PC-9 (cell line): ENCODE measurements at regions not wholly inside any gene's neighbourhood (a gene's known extent, or its start where the extent isn't known, plus 50 kb on each side); places are given as distances from the start of the nearest gene placed in this dataset.

Experiments used
- BruUV-seq: library from RNA; stranded (reverse); fragments of 400-500 nt; replicated peaks from 2 replicates; lab custom pipeline; 2021; lab: Mats Ljungman, UMichigan
- CTCF ChIA-PET: fragments of 300-600 bp; sonication (Branson Sonifier 250); formaldehyde crosslinking; loops from one replicate; lab custom pipeline; 2022; ENCODE audit warnings: antibody characterized with exemption; lab: Charles Lee
- POLR2A ChIA-PET: fragments of 300-600 bp; sonication (Branson Sonifier 250); formaldehyde crosslinking; loops from one replicate; lab custom pipeline; 2022; ENCODE audit warnings: antibody characterized with exemption; ENCODE audit not compliant: unreplicated experiment; lab: Charles Lee
- DNase-seq, 2 experiments: peaks; one replicate each; pipeline versions ENCODE4 v3.0.0 to v3.0.0-alpha.2; 2015 to 2022; ENCODE audit warnings: mixed read lengths in 1 of 2
- H2AFZ ChIP-seq: fragments of 200-600 bp; sonication (generic); 2 replicates; pipeline ENCODE4 v1.8.1; 2017; ENCODE audit warnings: antibody characterized with exemption
- H3F3A ChIP-seq: fragments of 200-600 bp; sonication (generic); 2 replicates; pipeline ENCODE4 v1.8.1; 2017; ENCODE audit warnings: antibody characterized with exemption, mild to moderate bottlenecking, low read depth; ENCODE audit not compliant: insufficient read depth
- H3K27ac ChIP-seq: fragments of 200-600 bp; sonication (generic); 2 replicates; pipeline ENCODE4 v1.6.1; 2016; ENCODE audit warnings: mixed run types
- H3K27me3 ChIP-seq: fragments of 200-600 bp; sonication (generic); 2 replicates; pipeline ENCODE4 v1.6.1; 2016; ENCODE audit warnings: low read depth, mixed run types; ENCODE audit not compliant: insufficient read depth
- H3K36me3 ChIP-seq: fragments of 200-600 bp; sonication (generic); 2 replicates; pipeline ENCODE4 v1.6.1; 2016; ENCODE audit warnings: low read depth, mixed run types
- H3K4me1 ChIP-seq: fragments of 200-600 bp; sonication (generic); replicated peaks from 2 replicates; pipeline ENCODE4 v1.6.1; 2016; ENCODE audit warnings: mixed run types; ENCODE audit not compliant: insufficient read depth
- H3K4me2 ChIP-seq: fragments of 200-600 bp; sonication (generic); 2 replicates; pipeline ENCODE4 v1.6.1; 2017; ENCODE audit warnings: mixed run types
- H3K4me3 ChIP-seq: fragments of 200-600 bp; sonication (generic); 2 replicates; pipeline ENCODE4 v1.6.1; 2016; ENCODE audit warnings: mixed run types
- H3K79me2 ChIP-seq: fragments of 200-600 bp; sonication (generic); 2 replicates; pipeline ENCODE4 v1.6.1; 2017; ENCODE audit warnings: low read depth, mixed run types
- H3K9me2 ChIP-seq: fragments of 200-600 bp; sonication (generic); 2 replicates; pipeline ENCODE4 v1.8.1; 2017; ENCODE audit warnings: mild to moderate bottlenecking; ENCODE audit not compliant: insufficient read depth
- H3K9me3 ChIP-seq: fragments of 200-600 bp; sonication (generic); 2 replicates; pipeline ENCODE4 v1.8.1; 2016; ENCODE audit warnings: low read depth; ENCODE audit not compliant: insufficient read depth
- H4K20me1 ChIP-seq: fragments of 200-600 bp; sonication (generic); 2 replicates; pipeline ENCODE4 v1.8.1; 2017; ENCODE audit not compliant: insufficient read depth
- CTCF ChIP-seq: fragments of 200-600 bp; sonication (generic); conservative IDR thresholded peaks from 2 replicates; pipeline ENCODE4 v1.6.1; 2017; ENCODE audit warnings: mixed run types, antibody characterized with exemption, mild to moderate bottlenecking, moderate library complexity
- EZH2 ChIP-seq: fragments of 200-600 bp; sonication (generic); IDR thresholded peaks from 2 replicates; pipeline ENCODE4 v1.8.0; 2017; ENCODE audit warnings: antibody characterized with exemption, low read depth
- intact Hi-C: fragments of 100-400 bp; cut with micrococcal nuclease; formaldehyde crosslinking; loops from one replicate; pipeline ENCODE4 v1.10.0; 2022; ENCODE audit not compliant: unreplicated experiment

- H3K79me2 ChIP-seq: no peaks in the 10 kb centered on the region
- no peaks in the 10 kb centered on the region for H3K9me2 ChIP-seq
- no peaks in the 10 kb centered on the region for H4K20me1 ChIP-seq
- H3K36me3 ChIP-seq: no peaks in the 10 kb centered on the region
- ChIA-PET CTCF (no interaction called here), POLR2A (no interaction called here)
- no peaks in the 10 kb centered on the region for H3K4me1 ChIP-seq
- no TSS peak for BruUV-seq
- H2AFZ ChIP-seq: no peak overlapping the region
- DNase-seq: no peak
- intact Hi-C loops: no loop called here
- no peaks in the 10 kb centered on the region for H3K9me3 ChIP-seq
- H3K27ac ChIP-seq: no peak overlapping the region
- no peak overlapping the region for H3K4me3 ChIP-seq
- H3K27me3 ChIP-seq: peaks cover 33% of the 10 kb centered on the region
- no peak overlapping the region for H3K4me2 ChIP-seq
- TF ChIP-seq CTCF (no peak), EZH2 (no peak)
- H3F3A ChIP-seq: no peaks in the 10 kb centered on the region
These were observed 426.7 kb upstream of the KLHL29 start for GRCh38 chr2:22958308-22958707.

DNA sequence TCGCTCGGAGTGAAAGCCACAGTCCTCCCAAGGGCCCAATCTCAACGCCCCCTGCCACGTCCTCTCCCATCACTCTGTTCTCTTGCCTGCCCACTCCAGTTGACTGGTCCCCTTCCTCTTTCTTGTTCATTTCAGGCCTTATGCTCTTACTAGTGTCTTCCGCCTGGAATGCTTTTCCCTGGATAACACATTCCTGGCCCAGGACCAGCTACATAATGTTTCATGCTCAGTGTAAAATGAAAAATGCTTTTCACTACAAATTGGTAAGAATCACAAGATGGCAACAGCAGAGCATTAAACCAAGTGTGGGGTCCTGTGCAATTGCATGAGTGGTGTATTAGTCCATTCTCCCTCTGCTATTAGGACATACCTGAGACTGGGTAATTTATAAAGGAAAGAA lies 417.2 kb upstream of the KLHL29 start:
- H2AFZ ChIP-seq: no peak overlapping the region
- POLR2A ChIA-PET: no interaction called here
- H3K4me2 ChIP-seq: no peak overlapping the region
- TF ChIP-seq EZH2 (no peak), CTCF (no peak)
- DNase-seq: no peak
- no peaks in the 10 kb centered on the region for H3F3A ChIP-seq
- no peaks in the 10 kb centered on the region for H3K4me1 ChIP-seq
- H3K4me3 ChIP-seq: no peak overlapping the region
- intact Hi-C loops: no loop called here
- H3K9me2 ChIP-seq: no peaks in the 10 kb centered on the region
- no TSS peak for BruUV-seq
- H3K79me2 ChIP-seq: no peaks in the 10 kb centered on the region
- CTCF ChIA-PET: no interaction called here
- no peaks in the 10 kb centered on the region for H3K9me3 ChIP-seq
- no peaks in the 10 kb centered on the region for H4K20me1 ChIP-seq
- H3K27me3 ChIP-seq: no peaks in the 10 kb centered on the region
- no peaks in the 10 kb centered on the region for H3K36me3 ChIP-seq
- H3K27ac ChIP-seq: no peak overlapping the region

DNA sequence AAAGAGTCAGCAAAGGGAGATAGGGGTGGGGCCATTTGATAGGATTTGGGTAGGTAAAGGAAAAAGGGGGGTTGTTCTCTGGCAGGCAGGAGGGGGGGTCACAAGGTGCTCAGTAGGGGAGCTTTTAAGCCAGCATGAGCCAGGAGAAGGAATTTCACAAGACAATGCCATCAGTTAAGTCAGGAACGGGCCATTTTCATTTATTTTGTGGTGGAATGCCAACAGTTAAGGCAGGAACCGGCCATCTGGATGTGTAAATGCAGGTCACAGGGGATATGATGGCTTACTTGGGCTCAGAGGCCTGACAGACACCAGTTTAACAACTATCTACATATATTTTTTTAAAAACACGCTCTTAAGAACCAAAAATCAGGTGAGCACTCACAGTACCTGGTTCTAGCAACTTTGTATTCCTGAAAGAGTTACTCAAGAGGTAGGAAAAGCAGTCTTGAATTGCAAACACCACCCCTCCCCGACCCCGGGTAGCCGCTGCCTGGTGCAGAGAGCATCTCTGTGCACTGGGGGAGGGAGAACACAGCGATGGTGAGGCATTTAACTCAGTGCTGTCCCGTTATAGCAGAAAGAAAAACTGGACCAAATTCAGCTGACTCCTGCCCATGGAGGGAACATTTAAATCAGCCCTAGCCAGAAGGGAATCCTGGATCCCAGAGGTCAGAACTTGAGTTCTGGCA lies 414.5 kb upstream of the KLHL29 start:
- CTCF ChIA-PET: no interaction called here
- no peaks in the 10 kb centered on the region for H3K36me3 ChIP-seq
- no peak overlapping the region for H2AFZ ChIP-seq
- POLR2A ChIA-PET: no interaction called here
- no peak overlapping the region for H3K27ac ChIP-seq
- no peaks in the 10 kb centered on the region for H3K9me3 ChIP-seq
- no TSS peak for BruUV-seq
- TF ChIP-seq EZH2 (no peak), CTCF (no peak)
- H3K4me1 ChIP-seq: no peaks in the 10 kb centered on the region
- H3K27me3 ChIP-seq: no peaks in the 10 kb centered on the region
- no peaks in the 10 kb centered on the region for H3K9me2 ChIP-seq
- intact Hi-C loops: no loop called here
- no peaks in the 10 kb centered on the region for H3F3A ChIP-seq
- DNase-seq: no peak
- no peak overlapping the region for H3K4me2 ChIP-seq
- H3K79me2 ChIP-seq: no peaks in the 10 kb centered on the region
- H3K4me3 ChIP-seq: no peak overlapping the region
- H4K20me1 ChIP-seq: no peaks in the 10 kb centered on the region
